Calu3 (cell line): ENCODE measurements at regions not wholly inside any gene's neighbourhood (a gene's known extent, or its start where the extent isn't known, plus 50 kb on each side); places are given as distances from the start of the nearest gene placed in this dataset.

ENCODE experiments used
- BruUV-seq: library from RNA; stranded (reverse); fragments of 400-500 nt; replicated peaks from 2 replicates; lab custom pipeline; 2021; lab: Mats Ljungman, UMichigan
- CTCF ChIA-PET: fragments of 300-600 bp; sonication (Branson Sonifier 250); formaldehyde crosslinking; loops from one replicate; lab custom pipeline; 2022; ENCODE audit warnings: antibody characterized with exemption; lab: Charles Lee
- DNase-seq: peaks from one replicate; pipeline ENCODE4 v3.0.0; 2022
- H3K27ac Mint-ChIP-seq: one replicate; pipeline ENCODE4 v1.8.0; 2022; ENCODE audit warnings: mixed read lengths; ENCODE audit not compliant: unreplicated experiment
- H3K27me3 Mint-ChIP-seq: one replicate; pipeline ENCODE4 v1.8.0; 2022; ENCODE audit warnings: mixed read lengths; ENCODE audit not compliant: unreplicated experiment
- H3K36me3 Mint-ChIP-seq: one replicate; pipeline ENCODE4 v1.8.0; 2022; ENCODE audit warnings: mild to moderate bottlenecking, moderate library complexity, mixed read lengths; ENCODE audit not compliant: insufficient read depth, unreplicated experiment
- H3K4me1 Mint-ChIP-seq: one replicate; pipeline ENCODE4 v1.8.0; 2022; ENCODE audit warnings: mild to moderate bottlenecking, low read depth, mixed read lengths; ENCODE audit not compliant: unreplicated experiment
- H3K4me3 Mint-ChIP-seq: one replicate; pipeline ENCODE4 v1.8.0; 2022; ENCODE audit warnings: mild to moderate bottlenecking, low read depth, moderate library complexity, mixed read lengths; ENCODE audit not compliant: unreplicated experiment
- H3K9me3 Mint-ChIP-seq: one replicate; pipeline ENCODE4 v1.8.0; 2022; ENCODE audit warnings: low read depth, mixed read lengths; ENCODE audit not compliant: unreplicated experiment
- intact Hi-C: fragments of 100-400 bp; cut with micrococcal nuclease; formaldehyde crosslinking; loops from one replicate; pipeline ENCODE4 v1.10.0; 2022; ENCODE audit not compliant: unreplicated experiment
- TF ChIP-seq, protein P1 (sequence below): fragments of 200-600 bp; IDR thresholded peaks from one replicate; pipeline ENCODE4 v1.8.0; 2022; ENCODE audit warnings: antibody characterized with exemption; ENCODE audit not compliant: unreplicated experiment

DNA sequence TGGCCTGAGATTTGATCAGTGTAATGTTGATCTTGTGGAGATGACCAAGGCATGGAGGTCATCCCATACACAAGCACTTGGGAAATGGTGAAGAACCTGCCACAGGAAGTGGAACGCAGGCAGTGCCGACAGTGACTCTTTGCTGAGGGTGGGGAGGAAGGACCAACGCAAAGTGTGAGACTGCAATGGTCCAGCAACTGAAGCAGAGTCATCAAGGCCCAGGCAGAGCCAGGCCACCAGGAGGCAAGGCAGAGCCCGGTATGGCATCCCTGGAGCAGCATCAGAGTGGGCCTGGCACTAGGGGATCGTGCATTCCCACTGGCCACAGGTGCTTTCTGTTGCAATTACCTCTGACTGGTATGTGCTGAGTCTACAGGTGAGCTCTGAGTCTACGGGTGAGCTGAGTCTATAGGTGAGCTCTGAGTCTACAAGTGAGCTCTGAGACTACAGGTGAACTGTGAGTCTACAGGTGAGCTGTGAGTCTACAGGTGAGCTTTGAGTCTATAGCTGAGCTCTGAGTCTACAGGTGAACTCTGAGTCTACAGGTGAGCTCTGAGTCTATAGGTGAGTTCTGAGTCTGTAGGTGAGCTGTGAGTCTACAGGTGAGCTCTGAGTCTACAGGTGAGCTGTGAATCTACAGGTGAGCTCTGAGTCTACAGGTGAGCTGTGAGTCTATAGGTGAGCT is 132.9 kb downstream of the KLF6 start:
- intact Hi-C loops = no loop called here
- peaks cover 15% of the 10 kb centered on the region for H3K27me3 Mint-ChIP-seq
- no peaks in the 10 kb centered on the region for H3K4me1 Mint-ChIP-seq
- no peaks in the 10 kb centered on the region for H3K9me3 Mint-ChIP-seq
- BruUV-seq = no TSS peak
- TF ChIP-seq, protein P1, sequence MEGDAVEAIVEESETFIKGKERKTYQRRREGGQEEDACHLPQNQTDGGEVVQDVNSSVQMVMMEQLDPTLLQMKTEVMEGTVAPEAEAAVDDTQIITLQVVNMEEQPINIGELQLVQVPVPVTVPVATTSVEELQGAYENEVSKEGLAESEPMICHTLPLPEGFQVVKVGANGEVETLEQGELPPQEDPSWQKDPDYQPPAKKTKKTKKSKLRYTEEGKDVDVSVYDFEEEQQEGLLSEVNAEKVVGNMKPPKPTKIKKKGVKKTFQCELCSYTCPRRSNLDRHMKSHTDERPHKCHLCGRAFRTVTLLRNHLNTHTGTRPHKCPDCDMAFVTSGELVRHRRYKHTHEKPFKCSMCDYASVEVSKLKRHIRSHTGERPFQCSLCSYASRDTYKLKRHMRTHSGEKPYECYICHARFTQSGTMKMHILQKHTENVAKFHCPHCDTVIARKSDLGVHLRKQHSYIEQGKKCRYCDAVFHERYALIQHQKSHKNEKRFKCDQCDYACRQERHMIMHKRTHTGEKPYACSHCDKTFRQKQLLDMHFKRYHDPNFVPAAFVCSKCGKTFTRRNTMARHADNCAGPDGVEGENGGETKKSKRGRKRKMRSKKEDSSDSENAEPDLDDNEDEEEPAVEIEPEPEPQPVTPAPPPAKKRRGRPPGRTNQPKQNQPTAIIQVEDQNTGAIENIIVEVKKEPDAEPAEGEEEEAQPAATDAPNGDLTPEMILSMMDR = no peak
- no peak overlapping the region for H3K4me3 Mint-ChIP-seq
- CTCF ChIA-PET = no interaction called here
- DNase-seq = no peak
- H3K27ac Mint-ChIP-seq = no peak overlapping the region
- no peaks in the 10 kb centered on the region for H3K36me3 Mint-ChIP-seq

DNA sequence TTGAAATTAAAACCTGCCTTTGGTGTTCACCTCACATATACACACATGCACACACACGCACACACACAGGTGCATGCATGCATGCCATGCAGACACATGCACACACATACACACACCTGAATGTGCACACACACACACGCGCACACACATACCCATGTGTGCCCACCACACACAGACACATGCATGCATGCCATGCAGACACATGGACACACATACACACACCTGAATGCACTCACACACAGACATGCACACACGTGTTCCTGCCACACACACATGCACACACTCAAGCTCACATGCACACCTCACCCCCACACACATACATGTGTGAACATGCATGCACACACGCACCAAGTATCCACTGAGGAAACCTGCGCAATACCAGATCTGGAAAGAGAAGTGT is 136.4 kb downstream of the KLF6 start:
- BruUV-seq = no TSS peak
- Mint-ChIP-seq H3K27me3 (no peaks in the 10 kb centered on the region), H3K4me1 (no peaks in the 10 kb centered on the region), H3K9me3 (no peaks in the 10 kb centered on the region), H3K4me3 (no peak overlapping the region), H3K36me3 (no peaks in the 10 kb centered on the region), H3K27ac (no peak overlapping the region)
- TF ChIP-seq, protein P1 = no peak
- intact Hi-C loops = no loop called here
- no peak for DNase-seq
- CTCF ChIA-PET = no interaction called here

DNA sequence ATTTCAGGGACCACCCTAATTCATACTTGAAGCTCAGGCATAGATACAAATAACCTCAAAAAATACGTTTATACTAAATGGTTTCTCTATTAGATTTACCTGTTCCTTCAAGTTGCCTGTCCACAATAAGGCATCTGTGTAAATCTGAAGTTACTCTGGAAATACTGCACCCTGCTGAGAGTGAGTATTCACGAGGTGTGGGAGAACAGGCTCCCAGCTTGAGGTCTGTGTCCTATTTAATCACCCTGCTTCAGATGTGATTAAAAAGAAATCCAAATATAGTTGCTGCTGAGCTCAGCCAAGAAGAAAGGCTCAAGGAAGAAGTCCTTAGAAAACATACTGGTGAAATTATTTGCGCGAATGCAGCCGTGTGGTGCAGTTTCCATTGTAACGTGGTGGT is 136.8 kb downstream of the KLF6 start:
- no peaks in the 10 kb centered on the region for H3K9me3 Mint-ChIP-seq
- H3K27me3 Mint-ChIP-seq = no peaks in the 10 kb centered on the region
- TF ChIP-seq, protein P1 = no peak
- no peak overlapping the region for H3K27ac Mint-ChIP-seq
- CTCF ChIA-PET = no interaction called here
- H3K4me1 Mint-ChIP-seq = no peaks in the 10 kb centered on the region
- DNase-seq = no peak
- no peak overlapping the region for H3K4me3 Mint-ChIP-seq
- no peaks in the 10 kb centered on the region for H3K36me3 Mint-ChIP-seq
- BruUV-seq = no TSS peak
- intact Hi-C loops = no loop called here

DNA sequence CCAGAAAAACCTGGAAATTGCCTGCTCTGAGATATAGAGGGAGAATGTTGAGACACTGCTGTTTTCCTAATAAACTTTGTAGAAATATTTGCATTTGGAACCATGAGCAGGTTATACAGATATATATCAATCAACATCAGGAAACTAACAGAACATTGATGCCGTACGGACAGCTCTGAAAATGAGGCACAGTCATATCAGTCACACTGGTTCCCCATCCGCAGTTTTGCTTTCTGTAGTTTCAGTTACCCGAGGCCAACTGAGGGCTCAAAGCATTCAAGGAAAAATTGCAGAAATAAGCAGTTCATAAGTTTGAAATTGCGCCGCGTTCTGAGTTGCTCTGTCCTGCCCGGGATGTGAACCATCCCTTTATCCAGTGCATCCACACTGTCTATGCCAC is 137.9 kb downstream of the KLF6 start:
- Mint-ChIP-seq H3K36me3 (peaks cover 4% of the 10 kb centered on the region), H3K27me3 (no peaks in the 10 kb centered on the region), H3K9me3 (peaks cover 3% of the 10 kb centered on the region), H3K4me3 (no peak overlapping the region), H3K4me1 (no peaks in the 10 kb centered on the region), H3K27ac (no peak overlapping the region)
- CTCF ChIA-PET = no interaction called here
- TF ChIP-seq, protein P1 = no peak
- intact Hi-C loops = no loop called here
- no peak for DNase-seq
- no TSS peak for BruUV-seq
